WTC11 (cell line): ENCODE measurements at regions not wholly inside any gene's neighbourhood (a gene's known extent, or its start where the extent isn't known, plus 50 kb on each side); places are given as distances from the start of the nearest gene placed in this dataset.

Source experiments
- ATAC-seq: fragments of 200-7000 bp; cut with Tn5 transposase; 2 replicates; pipeline ENCODE4 v1.10.0; 2021; ENCODE audit warnings: mild to moderate bottlenecking, moderate library complexity
- CTCF ChIA-PET: fragments of 300-600 bp; sonication (Branson Sonifier 250); formaldehyde crosslinking; loops from one replicate; lab custom pipeline; 2021; ENCODE audit warnings: antibody characterized with exemption; lab: Charles Lee
- POLR2A ChIA-PET: fragments of 350-600 bp; sonication (Branson Sonifier 250); formaldehyde crosslinking; loops from one replicate; lab custom pipeline; 2021; ENCODE audit warnings: antibody characterized with exemption; lab: Charles Lee
- DNase-seq: peaks from one replicate; pipeline ENCODE4 v3.0.0; 2021; ENCODE audit warnings: low spot score
- H3K27ac Mint-ChIP-seq: 2 replicates; pipeline ENCODE4 v1.8.0; 2021; ENCODE audit warnings: mixed read lengths
- H3K27me3 Mint-ChIP-seq: 2 replicates; pipeline ENCODE4 v1.8.0; 2021; ENCODE audit warnings: low read depth, mild to moderate bottlenecking, moderate library complexity, mixed read lengths
- H3K36me3 Mint-ChIP-seq: 2 replicates; pipeline ENCODE4 v1.8.0; 2021; ENCODE audit warnings: mixed read lengths
- H3K4me1 Mint-ChIP-seq: 2 replicates; pipeline ENCODE4 v1.8.0; 2022; ENCODE audit warnings: mixed read lengths
- H3K4me3 Mint-ChIP-seq: 2 replicates; pipeline ENCODE4 v1.8.0; 2021; ENCODE audit warnings: mild to moderate bottlenecking, moderate library complexity, mixed read lengths
- H3K9me3 Mint-ChIP-seq: 2 replicates; pipeline ENCODE4 v1.8.0; 2021; ENCODE audit warnings: mixed read lengths
- ARID4B ChIP-seq: sonication (generic); formaldehyde crosslinking; IDR thresholded peaks from 2 replicates; pipeline ENCODE4 v1.8.0; 2023; ENCODE audit warnings: missing genetic modification reagents, mild to moderate bottlenecking, borderline replicate concordance
- CBFB ChIP-seq: sonication (generic); formaldehyde crosslinking; IDR thresholded peaks from 2 replicates; pipeline ENCODE4 v1.8.1; 2022; ENCODE audit warnings: mild to moderate bottlenecking, low read depth, missing genetic modification reagents
- CTCF ChIP-seq: fragments of 200-600 bp; IDR thresholded peaks from 2 replicates; pipeline ENCODE4 v1.8.0; 2022; ENCODE audit warnings: antibody characterized with exemption
- ERG ChIP-seq: fragments of 250-450 bp; sonication (Bioruptor Pico); IDR thresholded peaks from 2 replicates; pipeline ENCODE4 v1.8.0; 2021; ENCODE audit warnings: mild to moderate bottlenecking
- ESRRA ChIP-seq: sonication (generic); formaldehyde crosslinking; IDR thresholded peaks from 2 replicates; pipeline ENCODE4 v1.8.1; 2022; ENCODE audit warnings: mild to moderate bottlenecking, missing genetic modification reagents, borderline replicate concordance
- ETV6 ChIP-seq: sonication (generic); formaldehyde crosslinking; IDR thresholded peaks from 2 replicates; pipeline ENCODE4 v1.8.1; 2022; ENCODE audit warnings: mild to moderate bottlenecking, missing genetic modification reagents
- FOXK1 ChIP-seq: sonication (generic); formaldehyde crosslinking; IDR thresholded peaks from 2 replicates; pipeline ENCODE4 v1.8.0; 2022; ENCODE audit warnings: mild to moderate bottlenecking, moderate library complexity, missing genetic modification reagents
- KAT7 ChIP-seq: sonication (generic); formaldehyde crosslinking; IDR thresholded peaks from 2 replicates; pipeline ENCODE4 v1.8.1; 2023; ENCODE audit warnings: missing genetic modification reagents, mild to moderate bottlenecking, borderline replicate concordance
- MLX ChIP-seq: sonication (generic); formaldehyde crosslinking; IDR thresholded peaks from 2 replicates; pipeline ENCODE4 v1.8.1; 2023; ENCODE audit warnings: mild to moderate bottlenecking, missing genetic modification reagents, moderate library complexity
- MXD4 ChIP-seq: fragments of 250-450 bp; sonication (Bioruptor Pico); IDR thresholded peaks from 2 replicates; pipeline ENCODE4 v1.8.0; 2021; ENCODE audit warnings: mild to moderate bottlenecking, moderate library complexity, borderline replicate concordance
- NFATC4 ChIP-seq: fragments of 250-450 bp; sonication (Bioruptor Pico); IDR thresholded peaks from 2 replicates; pipeline ENCODE4 v1.9.0; 2021; ENCODE audit warnings: mild to moderate bottlenecking
- NR2C2 ChIP-seq: sonication (generic); formaldehyde crosslinking; IDR thresholded peaks from 2 replicates; pipeline ENCODE4 v1.8.0; 2022; ENCODE audit warnings: mild to moderate bottlenecking, missing genetic modification reagents
- OVOL2 ChIP-seq: fragments of 250-450 bp; sonication (Bioruptor Pico); IDR thresholded peaks from 2 replicates; pipeline ENCODE4 v1.9.0; 2021; ENCODE audit warnings: mild to moderate bottlenecking, borderline replicate concordance
- SMAD4 ChIP-seq: sonication (generic); formaldehyde crosslinking; IDR thresholded peaks from 2 replicates; pipeline ENCODE4 v1.8.0; 2022; ENCODE audit warnings: mild to moderate bottlenecking, missing genetic modification reagents
- TCF7 ChIP-seq: sonication (generic); formaldehyde crosslinking; IDR thresholded peaks from 2 replicates; pipeline ENCODE4 v1.8.0; 2022; ENCODE audit warnings: mild to moderate bottlenecking, low read depth, missing genetic modification reagents, moderate library complexity
- TEAD1 ChIP-seq: sonication (generic); formaldehyde crosslinking; IDR thresholded peaks from 2 replicates; pipeline ENCODE4 v1.8.0; 2022; ENCODE audit warnings: mild to moderate bottlenecking, missing genetic modification reagents
- TEAD4 ChIP-seq: sonication (generic); formaldehyde crosslinking; IDR thresholded peaks from 2 replicates; pipeline ENCODE4 v1.8.0; 2022; ENCODE audit warnings: mild to moderate bottlenecking, missing genetic modification reagents
- ZBTB21 ChIP-seq: sonication (generic); formaldehyde crosslinking; IDR thresholded peaks from 2 replicates; pipeline ENCODE4 v1.8.1; 2023; ENCODE audit warnings: mild to moderate bottlenecking, missing genetic modification reagents, borderline replicate concordance
- ZNF232 ChIP-seq: sonication (generic); formaldehyde crosslinking; IDR thresholded peaks from 2 replicates; pipeline ENCODE4 v1.8.0; 2022; ENCODE audit warnings: mild to moderate bottlenecking, missing genetic modification reagents
- ZNF281 ChIP-seq: sonication (generic); formaldehyde crosslinking; IDR thresholded peaks from 2 replicates; pipeline ENCODE4 v1.8.0; 2023; ENCODE audit warnings: mild to moderate bottlenecking, missing genetic modification reagents
- ZNF317 ChIP-seq: sonication (generic); formaldehyde crosslinking; IDR thresholded peaks from 2 replicates; pipeline ENCODE4 v1.8.1; 2023; ENCODE audit warnings: low read depth, mild to moderate bottlenecking, moderate library complexity, missing genetic modification reagents, borderline replicate concordance
- ZNF416 ChIP-seq: fragments of 250-450 bp; sonication (Bioruptor Pico); IDR thresholded peaks from 2 replicates; pipeline ENCODE4 v1.9.0; 2021; ENCODE audit warnings: mild to moderate bottlenecking, inconsistent platforms
- ZNF423 ChIP-seq: fragments of 250-450 bp; sonication (Bioruptor Pico); IDR thresholded peaks from 2 replicates; pipeline ENCODE4 v2.1.2; 2022; ENCODE audit warnings: mild to moderate bottlenecking, moderate library complexity
- ZNF671 ChIP-seq: fragments of 250-450 bp; sonication (Bioruptor Pico); IDR thresholded peaks from 2 replicates; pipeline ENCODE4 v1.8.0; 2021; ENCODE audit warnings: mild to moderate bottlenecking

- TF ChIP-seq CBFB (CRISPR knock-in tag) (no peak), TEAD1 (CRISPR knock-in tag) (no peak), ZNF232 (CRISPR knock-in tag) (no peak), NFATC4 (no peak), NR2C2 (CRISPR knock-in tag) (no peak), CTCF (no peak)
Observed at GRCh38 chr22:48088251-48088650, 1325.8 kb downstream of the TBC1D22A start (continued).

- TF ChIP-seq MXD4 (CRISPR knock-in tag): no peak
- no peak for TF ChIP-seq ARID4B (CRISPR knock-in tag)
- TF ChIP-seq ZNF416 (CRISPR knock-in tag): no peak
- no peak for TF ChIP-seq ZBTB21 (CRISPR knock-in tag)
- no peak for TF ChIP-seq ZNF317 (CRISPR knock-in tag)
- TF ChIP-seq ETV6 (CRISPR knock-in tag): no peak
- TF ChIP-seq MLX (CRISPR knock-in tag): no peak
- no peak for TF ChIP-seq TEAD1 (CRISPR knock-in tag)
- TF ChIP-seq FOXK1: no peak
- Mint-ChIP-seq H3K4me1 (peaks cover 26% of the 10 kb centered on the region), H3K27ac (no peak overlapping the region), H3K27me3 (no peaks in the 10 kb centered on the region; the same call in 1 of the 2 replicates), H3K9me3 (no peaks in the 10 kb centered on the region), H3K36me3 (no peaks in the 10 kb centered on the region), H3K4me3 (no peak overlapping the region)
- ATAC-seq (no peak), DNase-seq (no peak)
- CTCF ChIA-PET: no interaction called here
- POLR2A ChIA-PET: no interaction called here
Observed at GRCh38 chr22:48085901-48086645, 1323.6 kb downstream of the TBC1D22A start.

- Mint-ChIP-seq H3K4me1 (peaks cover 26% of the 10 kb centered on the region), H3K27me3 (no peaks in the 10 kb centered on the region; the same call in 1 of the 2 replicates), H3K36me3 (no peaks in the 10 kb centered on the region), H3K4me3 (no peak overlapping the region), H3K9me3 (no peaks in the 10 kb centered on the region), H3K27ac (no peak overlapping the region)
- no peak for ATAC-seq
- POLR2A ChIA-PET: no interaction called here
- DNase-seq: no peak
- CTCF ChIA-PET: no interaction called here
- TF ChIP-seq ESRRA (no peak), TCF7 (CRISPR knock-in tag) (no peak), TEAD4 (no peak), ZNF671 (CRISPR knock-in tag) (no peak), KAT7 (CRISPR knock-in tag) (no peak), ERG (CRISPR knock-in tag) (no peak), ZNF281 (no peak), ZNF423 (CRISPR knock-in tag) (no peak), OVOL2 (CRISPR knock-in tag) (no peak), SMAD4 (CRISPR knock-in tag) (no peak)
Observed at GRCh38 chr22:48084729-48085050, 1322.2 kb downstream of the TBC1D22A start.
